HG02970 (cell line): ENCODE measurements at regions not wholly inside any gene's neighbourhood (a gene's known extent, or its start where the extent isn't known, plus 50 kb on each side); places are given as distances from the start of the nearest gene placed in this dataset.

Experiments used
- ATAC-seq: cut with Tn5 transposase; IDR thresholded peaks from one replicate; pipeline ENCODE4 v1.9.1; 2021; ENCODE audit warnings: mild to moderate bottlenecking, moderate library complexity, moderate number of reproducible peaks; ENCODE audit not compliant: unreplicated experiment, low FRiP score

DNA sequence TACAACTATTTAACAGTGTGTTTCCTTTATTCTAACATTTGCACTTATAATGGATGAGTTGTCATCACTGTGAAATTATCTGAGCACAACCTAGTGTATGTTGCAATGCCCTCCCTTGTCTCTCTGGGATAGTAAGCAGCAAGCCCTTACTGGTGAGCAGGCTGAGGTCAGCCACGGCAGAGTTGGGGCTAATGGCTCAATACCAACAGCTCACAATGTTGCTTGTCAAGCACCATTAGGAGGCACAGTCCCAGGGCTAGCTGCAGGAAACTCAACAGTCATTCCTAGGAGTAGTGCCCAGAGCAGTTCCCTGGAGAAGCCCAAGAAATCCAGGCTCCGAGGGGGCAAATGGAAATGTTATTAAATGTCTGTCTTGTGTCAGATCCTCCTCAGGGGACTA, 858.4 kb downstream of the GRID1 start:
- no peak for ATAC-seq

- no peak for ATAC-seq
These were observed 855.9 kb downstream of the GRID1 start for GRCh38 chr10:85510682-85511081.

GRCh38 chr10:85513436-85513835, 853.2 kb downstream of the GRID1 start:
- ATAC-seq: no peak

DNA sequence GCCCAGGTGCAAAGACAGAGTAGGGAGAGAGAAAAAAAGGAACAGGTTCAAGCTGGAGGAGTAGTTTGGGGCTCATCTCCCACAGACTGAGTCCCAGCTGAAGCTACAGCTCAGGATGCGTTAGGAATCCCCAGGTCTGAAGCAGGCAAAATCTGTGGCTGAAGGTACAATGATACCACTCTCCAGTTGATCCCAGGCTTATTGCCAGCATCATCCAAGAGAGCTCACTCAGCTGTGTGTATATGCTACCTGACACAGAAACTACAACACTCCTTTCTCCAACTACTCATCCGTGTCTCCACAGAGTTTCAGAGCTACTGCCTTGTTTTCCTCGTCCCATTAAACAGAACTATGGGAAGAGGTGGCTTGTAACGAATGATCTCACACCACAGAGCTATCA, 851.3 kb downstream of the GRID1 start:
- no peak for ATAC-seq

GRCh38 chr10:85524001-85524666, 842.5 kb downstream of the GRID1 start:
- ATAC-seq: no peak

- ATAC-seq: no peak
These were observed 838.8 kb downstream of the GRID1 start for GRCh38 chr10:85527616-85528317.

GRCh38 chr10:85528318-85528652, 838.3 kb downstream of the GRID1 start:
- no peak for ATAC-seq

- no peak for ATAC-seq
These were observed 834.9 kb downstream of the GRID1 start for GRCh38 chr10:85531706-85532105.

- ATAC-seq: no peak
These were observed 833.8 kb downstream of the GRID1 start for GRCh38 chr10:85532773-85533172.

- no peak for ATAC-seq
These were observed 830.7 kb downstream of the GRID1 start for GRCh38 chr10:85535926-85536325.

- no peak for ATAC-seq
These were observed 829.0 kb downstream of the GRID1 start for GRCh38 chr10:85537561-85537960.

DNA sequence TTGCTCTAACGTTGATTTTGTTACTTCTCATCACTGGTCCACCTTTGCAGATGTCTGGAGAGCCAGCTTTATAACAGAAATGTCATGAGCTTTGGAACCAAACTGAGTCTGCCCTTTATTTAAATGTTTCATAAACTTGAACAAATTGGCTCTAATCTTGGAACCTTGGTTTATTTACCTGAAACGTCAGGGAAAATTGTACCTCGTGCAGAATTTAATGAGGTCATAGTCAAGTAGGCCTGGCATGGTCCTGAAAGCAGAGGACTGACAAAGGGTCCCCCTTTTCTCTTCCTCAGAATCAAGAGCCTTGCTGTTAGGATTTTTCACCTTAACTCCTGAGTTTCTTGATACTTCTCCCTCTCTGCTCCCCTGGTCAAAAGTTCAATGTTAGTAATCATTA, 828.0 kb downstream of the GRID1 start:
- no peak for ATAC-seq

- no peak for ATAC-seq
These were observed 824.4 kb downstream of the GRID1 start for GRCh38 chr10:85542152-85542551.

DNA sequence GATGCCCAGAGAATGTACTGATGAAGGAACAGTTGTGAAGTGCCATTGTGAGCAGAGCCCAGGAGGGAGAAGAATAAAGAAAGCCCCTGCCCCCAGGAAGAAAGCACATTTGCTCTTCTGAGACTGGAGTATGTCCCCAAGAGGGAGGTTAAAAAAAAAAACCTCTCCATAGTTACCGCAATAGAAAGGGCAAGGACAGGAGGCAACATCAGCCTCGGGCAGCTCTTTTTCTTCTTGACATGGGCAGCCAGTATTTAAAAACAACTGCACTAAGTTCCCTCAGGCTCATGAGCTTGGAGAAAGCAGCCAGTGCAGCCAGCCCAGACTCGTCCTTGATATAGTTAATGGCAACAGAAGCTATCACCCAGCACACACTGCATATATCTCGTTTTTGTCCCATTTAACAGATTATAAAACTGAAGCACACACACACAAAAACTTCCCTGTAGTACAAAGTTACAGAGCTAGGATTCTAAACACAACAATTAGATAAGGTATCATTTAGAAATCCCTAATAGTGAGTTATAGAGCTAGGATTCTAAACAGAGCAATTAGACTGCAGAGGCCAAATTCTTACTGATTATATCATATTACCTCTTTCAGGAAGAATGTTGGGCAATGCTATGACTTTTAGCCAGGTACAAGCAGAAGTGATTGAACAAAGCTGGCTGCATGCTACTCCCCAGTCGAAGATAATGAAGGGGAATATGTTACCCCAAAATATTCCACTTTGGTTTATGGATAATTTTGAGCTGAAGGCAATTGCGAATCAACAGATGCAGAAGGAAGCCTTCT, 823.5 kb downstream of the GRID1 start:
- ATAC-seq: no peak

DNA sequence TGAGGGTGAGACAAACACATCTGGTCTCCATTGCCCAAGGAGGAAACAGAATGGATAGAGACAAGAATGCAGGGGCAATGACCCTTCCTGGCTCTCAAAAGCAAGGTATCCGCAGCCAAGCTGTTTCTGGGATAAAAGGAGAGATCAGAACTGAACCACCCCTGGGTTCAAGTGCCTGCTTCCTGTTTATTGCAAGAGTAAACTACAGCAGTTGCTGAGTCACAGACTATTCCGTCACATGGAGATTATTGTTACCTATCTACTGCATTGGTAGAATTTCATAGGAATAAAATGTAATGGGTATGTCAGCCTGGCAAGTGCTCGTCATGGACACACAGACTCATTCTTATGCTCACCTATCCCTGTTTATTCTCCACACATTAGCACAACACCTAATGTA, 821.6 kb downstream of the GRID1 start:
- ATAC-seq: no peak

GRCh38 chr10:85545874-85546273, 820.7 kb downstream of the GRID1 start:
- no peak for ATAC-seq

DNA sequence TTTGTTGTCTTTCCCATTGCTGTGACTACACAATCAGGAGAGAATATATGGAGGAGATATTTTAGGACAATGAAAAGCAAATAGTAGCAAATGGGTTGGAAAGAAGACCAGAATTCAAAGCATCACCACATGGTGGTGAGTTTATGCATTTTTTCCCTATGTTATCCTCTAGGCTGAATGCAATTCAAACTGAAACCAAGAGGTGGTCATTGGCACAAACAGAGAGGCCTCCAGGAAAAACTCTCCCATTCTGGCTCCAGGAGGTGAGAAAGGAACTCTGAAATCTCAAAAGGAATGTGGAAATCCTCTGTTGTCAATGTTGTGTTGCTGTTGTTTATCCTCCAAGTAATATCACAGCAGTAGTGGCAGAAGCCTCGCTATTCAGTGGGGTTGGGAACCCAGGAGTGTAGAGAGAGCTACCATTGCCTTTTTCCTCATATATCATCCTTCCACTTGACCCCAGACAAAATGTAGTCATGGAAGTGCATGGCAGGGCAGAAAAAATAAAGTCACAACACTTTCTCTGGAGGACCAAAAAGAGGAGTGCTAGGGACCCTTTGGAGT, 819.1 kb downstream of the GRID1 start:
- ATAC-seq: no peak

DNA sequence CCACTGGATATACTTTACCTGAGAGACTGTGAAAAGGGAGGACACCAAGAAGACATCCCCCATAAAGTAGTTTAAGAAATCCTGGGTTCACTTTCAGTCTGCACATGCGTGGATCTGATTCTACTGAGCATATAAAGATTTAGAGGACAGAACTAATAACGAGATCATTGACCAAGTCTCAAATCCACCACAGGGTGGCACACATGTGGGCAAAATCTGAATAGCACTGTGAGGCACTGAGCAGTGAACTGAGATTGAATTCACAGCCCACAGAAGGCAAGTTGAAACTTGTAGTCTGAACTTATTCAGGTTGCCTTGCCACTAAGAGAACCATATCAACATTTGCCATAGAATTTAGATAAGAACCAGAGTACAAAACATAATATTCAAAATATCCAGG, 818.6 kb downstream of the GRID1 start:
- ATAC-seq: peak; percentile 54
